T1000 (cell line): ENCODE measurements at regions not wholly inside any gene's neighbourhood (a gene's known extent, or its start where the extent isn't known, plus 50 kb on each side); places are given as distances from the start of the nearest gene placed in this dataset.
"Not testable (repeated sequence)": the region's sequence is repeated elsewhere in the genome, so short reads cannot be mapped to it uniquely, and the experiment has no call there.

Experiments used
- DNase-seq: peaks from one replicate; lab custom pipeline; 2025; ENCODE audit warnings: mixed read lengths; lab: John Stamatoyannopoulos, UW

DNA sequence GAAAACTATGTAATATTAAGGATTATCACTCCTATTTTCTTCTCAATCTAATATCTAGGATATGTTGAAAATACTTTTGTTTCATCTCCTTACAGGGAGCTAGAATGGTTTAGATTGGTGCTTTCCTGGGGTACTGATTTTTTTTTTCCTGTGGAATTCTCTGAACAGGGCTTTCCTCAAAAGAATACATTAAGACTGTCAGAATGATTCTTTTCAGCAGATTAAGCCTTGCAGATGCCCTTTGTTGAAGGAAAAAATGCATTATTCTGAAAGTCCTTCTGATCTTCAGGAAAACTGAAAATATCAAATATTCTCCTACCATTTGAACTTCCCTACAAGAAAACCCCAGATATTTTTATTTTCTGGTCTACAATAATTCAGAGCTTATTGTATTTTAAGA lies 178.9 kb downstream of the SOX4 start:
- DNase-seq: no peak

DNA sequence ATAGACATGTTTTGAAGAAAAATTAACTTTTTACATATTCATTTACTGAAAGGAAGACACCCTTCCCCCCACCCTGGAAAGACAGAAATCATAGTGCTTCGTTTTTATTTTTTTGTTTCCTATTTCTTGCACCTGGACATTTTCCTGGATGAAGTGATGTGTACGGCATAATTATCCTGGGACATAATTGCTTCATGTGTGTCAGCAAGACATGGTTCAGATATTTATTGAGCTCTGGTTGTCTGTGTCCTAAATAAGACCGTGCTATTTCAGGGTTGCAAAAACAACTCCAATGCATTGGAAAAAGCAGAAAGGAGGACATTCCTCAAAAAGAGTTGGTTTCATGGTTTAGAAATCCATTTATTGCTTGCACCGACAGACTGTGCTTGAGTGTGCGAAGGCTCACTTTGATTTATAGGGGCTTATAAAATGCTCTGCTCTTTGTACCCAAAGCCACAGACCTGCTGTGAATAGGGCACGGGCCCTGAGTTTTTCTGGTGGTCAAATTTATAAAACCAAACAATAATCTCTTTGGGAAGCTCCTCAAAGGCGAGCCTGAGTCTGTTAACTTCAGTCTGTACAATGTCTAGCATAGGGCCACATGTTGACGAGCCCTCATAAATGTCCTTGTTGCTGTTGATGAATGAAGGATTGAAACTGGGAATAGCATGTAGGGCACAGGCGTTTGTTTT lies 179.5 kb downstream of the SOX4 start:
- no peak for DNase-seq

DNA sequence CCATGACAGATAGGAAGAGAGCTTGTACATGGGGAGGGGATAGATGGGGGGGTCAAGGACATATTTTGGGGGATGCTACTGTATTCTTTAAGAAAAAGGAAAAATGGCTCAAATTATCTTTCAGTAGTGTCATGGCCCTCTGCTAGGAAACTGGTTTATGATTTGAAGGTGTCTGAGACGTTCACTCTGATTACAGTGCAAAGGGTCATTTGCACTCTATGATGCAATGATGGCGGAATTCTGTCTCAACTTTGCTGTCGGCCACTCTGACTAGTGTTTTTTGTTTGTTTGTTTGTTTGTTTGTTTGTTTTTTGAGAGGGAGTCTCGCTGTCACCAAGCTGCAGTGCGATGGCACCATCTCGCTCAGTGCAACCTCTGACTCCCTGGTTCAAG lies 180.0 kb downstream of the SOX4 start:
- no peak for DNase-seq

DNA sequence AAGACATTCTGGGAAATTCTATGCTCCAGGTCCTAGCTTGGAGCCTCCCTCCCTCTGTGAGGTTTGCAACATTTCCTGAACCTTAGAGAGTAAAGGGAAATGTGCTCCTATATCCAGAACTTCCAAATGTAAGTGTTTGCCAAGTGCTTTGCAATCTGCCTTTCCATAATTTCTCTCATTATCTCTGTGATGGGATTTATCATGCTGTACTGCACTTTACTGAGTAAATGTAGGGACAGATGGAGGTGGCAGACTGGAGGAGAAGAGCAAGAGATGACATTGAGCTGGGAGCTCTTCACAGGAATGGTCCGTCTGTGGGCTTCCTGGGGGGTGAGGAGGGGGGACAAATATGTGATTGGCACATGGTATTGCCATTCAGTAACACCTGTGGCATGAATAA lies 184.3 kb downstream of the SOX4 start:
- no peak for DNase-seq

DNA sequence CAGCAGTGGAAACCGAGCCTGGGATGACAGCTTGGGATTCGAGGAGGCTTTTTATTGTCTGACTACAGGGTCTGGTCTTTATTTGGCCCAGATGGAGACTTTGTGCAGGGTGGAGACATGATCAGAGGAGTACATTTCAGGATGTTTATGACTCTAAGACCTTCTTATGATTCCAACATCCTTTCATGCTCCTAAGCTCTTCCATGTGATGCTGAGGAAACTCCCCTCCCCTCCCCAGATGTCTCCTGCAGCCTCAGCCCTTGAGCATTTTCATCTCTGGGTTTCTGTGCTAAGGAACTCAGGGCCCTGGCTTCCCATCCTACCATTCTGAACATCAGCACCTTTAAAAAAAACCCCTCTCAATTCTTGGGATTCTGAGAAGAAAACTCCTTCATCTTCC lies 186.6 kb downstream of the SOX4 start:
- no peak for DNase-seq

DNA sequence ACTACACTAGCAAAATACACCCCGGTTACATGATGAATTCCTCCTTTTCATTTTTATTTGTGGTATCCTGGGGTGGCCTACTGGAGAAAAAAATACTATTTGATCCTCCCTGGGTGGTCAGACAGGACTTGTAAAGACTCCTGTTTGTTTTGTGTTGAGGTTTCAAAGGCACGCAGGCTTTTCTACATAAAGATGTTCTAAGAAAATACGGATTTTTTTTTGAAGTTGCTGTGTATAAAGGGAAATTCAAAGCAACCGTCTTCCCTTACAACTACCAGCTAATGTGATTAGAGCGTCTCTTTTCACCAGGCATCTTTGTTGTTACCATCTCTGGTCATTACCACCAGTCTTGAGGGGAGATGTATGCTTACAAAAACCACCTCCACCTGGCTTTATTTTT lies 187.1 kb downstream of the SOX4 start:
- no peak for DNase-seq

DNA sequence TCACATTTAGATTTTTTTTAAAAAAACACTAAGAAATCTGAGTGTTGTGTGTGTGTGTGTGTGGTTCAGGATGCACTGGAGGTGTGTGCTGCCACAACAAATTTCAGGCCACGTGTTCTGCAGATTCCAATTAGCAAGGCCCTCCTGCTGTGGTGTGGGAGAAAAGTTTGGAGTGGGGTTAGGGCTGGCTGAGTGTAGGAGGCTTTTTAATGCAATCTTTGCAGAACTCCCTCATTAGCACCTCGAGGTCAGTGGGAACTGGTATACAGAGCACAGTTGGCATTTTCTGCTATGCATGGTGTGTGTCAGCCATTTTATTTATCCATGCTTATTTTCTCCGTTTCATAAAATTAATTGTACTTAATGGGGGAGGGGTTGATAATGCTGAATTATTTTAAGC lies 187.6 kb downstream of the SOX4 start:
- no peak for DNase-seq

DNA sequence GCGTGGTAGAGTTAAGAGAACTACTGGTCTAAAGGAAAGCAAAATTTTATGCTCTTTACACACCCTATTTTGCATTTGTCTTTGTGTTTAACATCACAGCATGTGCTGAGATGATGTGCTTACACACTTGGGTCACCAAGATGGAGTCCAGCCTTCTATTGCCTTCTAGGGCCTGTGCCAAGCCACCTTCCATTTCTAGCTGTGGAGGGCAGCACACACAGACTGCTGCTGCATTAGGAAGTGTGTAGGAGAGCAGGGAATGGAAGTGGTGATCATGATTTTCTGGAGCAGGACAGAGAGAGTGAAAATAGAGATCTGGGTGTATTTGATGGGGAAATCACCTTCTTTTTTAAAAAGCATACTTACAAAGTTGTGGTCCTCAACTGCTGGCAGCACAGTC lies 191.6 kb downstream of the SOX4 start:
- DNase-seq: no peak

DNA sequence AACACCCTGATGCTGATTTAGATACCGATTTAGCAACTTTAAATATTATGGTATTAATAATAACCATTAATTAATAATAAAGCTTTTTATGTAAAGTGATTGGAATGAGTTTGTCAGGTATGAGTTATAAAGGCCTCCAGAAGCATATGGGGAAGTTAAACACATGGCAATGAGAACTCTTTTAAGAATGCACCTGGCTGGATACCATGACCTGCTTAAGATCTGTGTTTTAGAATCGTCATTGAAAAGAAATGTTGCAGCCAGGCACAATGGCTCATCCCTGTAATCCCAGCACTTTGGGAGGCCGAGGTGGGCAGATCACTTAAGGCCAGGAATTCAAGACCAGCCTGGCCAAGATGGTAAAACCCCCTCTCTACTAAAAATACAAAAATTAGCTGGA lies 197.5 kb downstream of the SOX4 start:
- no peak for DNase-seq

DNA sequence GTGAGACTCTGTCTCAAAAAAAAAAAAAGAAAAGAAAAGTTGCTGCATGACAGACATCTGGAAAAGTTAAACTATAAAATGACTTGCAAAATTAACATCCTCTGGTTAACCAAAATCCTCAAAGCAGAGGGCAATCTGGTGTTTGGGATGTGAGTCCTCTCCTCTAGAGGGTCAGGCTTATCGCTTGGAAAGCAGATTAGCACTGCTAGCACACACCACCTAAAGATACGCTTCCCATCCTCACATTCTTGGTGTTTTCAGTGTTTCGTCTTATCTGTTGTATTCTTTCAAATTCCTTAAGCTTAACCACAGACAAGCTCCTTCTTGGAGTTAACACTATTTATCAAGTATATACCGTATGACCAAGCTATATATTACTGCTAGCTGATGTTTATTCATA lies 198.0 kb downstream of the SOX4 start:
- no peak for DNase-seq

DNA sequence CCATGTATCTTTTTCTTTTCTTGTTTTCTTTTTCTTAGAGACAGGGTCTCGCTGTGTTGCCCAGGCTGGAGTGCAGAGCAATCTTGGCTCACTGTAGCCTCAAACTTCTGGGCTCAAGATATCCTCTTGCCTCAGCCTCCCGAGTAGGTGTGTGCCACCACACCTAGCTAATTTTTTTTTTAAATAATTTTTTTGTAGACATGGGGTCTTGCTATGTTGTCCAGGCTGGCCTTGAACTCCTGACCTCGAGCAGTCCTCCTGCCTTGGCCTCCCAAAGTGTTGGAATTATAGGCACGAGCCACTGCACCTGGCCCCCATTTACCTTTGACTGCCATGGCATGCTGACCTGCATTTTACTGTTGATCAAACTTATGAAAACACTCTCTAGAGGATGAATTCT lies 198.6 kb downstream of the SOX4 start:
- no peak for DNase-seq

DNA sequence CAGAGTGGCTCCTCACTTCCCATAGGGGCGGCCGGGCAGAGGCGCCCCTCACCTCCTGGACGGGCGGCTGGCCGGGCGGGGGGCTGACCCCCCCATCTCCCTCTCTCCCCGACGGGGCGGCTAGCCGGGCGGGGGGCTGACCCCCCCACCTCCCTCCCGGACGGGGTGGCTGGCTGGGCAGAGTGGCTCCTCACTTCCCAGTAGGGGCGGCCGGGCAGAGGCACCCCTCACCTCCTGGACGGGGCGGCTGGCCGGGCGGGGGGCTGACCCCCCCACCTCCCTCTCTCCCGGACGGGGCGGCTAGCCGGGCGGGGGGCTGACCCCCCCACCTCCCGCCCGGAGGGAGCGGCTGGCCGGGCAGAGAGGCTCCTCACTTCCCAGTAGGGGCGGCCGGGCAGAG lies 203.4 kb downstream of the SOX4 start:
- DNase-seq: not testable (repeated sequence)

DNA sequence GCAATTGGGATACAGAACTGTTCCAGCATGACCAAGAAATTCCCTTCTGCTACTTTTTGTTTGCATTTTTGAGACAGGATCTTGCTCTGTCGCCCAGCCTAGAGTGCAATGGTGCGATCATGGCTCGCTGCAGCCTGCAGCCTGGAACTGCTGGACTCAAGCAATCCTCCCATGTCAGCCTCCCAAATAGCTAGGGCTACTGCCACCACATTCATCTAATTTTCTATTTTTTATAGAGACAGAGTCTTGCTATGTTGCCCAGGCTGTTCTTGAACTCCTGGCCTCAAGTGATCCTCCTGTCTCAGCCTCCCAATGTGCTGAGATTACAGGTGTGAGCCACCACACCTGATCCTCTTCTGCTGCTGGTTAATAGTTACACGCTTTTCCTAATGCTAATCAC lies 204.9 kb downstream of the SOX4 start:
- DNase-seq: no peak

DNA sequence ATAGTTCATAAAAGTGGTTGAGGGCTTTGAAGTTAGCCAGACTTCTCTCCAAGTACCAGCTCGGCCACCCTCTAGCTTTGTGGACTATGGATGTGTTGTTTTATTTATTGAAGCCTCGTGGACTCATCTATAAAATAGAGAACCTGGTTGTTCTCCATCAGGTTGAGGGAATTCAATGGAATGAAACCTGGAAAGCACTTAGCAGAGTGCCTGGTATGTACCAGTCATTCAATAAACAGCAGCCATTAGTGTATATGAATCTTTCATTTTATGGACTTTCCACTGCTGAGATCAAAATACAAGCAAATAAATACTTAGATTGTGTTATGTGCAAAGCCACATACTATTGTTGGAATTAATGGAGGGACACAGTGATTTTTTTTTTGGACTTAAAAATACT lies 206.8 kb downstream of the SOX4 start:
- DNase-seq: no peak

DNA sequence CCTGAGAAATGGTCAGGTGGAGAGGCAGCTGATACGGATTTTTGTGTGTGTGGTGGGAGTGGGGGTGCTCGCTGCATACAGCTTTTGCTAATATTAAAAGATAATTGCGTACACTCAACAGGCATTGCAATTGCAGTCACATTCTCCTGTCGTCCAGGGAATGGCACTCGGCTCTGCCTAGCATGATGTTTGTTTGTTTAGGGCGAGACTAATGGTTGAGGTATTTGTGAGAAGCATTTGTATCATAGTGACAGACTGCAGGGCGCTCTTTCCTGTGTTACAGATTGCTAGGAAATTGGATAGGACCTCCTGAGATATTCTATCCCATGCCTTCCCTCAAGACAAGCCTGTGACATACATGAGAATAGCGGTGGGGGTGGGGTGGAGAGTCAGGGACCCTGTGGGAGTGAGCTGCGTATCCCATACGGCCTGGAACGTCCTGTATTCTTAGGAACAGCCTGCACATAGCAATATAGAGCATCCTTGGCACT lies 207.4 kb downstream of the SOX4 start:
- peak; percentile 73 for DNase-seq

DNA sequence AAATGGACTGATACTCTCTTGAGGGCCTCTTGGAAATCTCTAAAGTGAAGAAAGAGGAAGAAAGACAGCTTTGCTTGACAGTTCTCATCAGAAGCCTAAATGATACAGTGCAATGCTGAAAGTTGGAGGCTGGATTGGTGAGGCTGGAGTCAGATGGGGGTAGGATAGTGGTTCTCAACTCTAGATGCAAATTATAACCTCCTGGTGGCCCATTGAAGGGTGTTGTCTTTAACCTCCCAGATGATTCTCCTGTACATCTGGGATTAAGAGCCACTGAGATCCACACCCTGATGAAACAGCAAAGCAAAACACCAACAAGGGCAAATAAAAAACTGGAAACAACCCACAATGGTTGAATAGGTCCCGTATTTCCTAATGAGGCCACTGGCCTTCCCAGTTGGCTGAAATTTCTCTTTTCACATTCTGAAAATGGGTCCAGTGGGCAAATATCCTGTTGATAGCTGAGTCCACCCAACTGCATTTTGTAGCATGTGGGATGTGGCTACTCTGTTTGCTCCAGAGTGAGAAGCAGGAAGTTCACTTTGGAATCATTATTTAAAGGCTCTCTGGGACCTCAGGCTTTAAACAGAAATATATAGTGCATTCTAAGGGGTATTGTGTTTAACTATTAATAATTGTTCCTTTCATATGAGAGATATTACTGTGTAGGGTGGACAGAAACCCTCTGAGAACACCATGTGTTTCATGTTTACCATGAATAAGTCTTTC lies 208.1 kb downstream of the SOX4 start:
- no peak for DNase-seq

DNA sequence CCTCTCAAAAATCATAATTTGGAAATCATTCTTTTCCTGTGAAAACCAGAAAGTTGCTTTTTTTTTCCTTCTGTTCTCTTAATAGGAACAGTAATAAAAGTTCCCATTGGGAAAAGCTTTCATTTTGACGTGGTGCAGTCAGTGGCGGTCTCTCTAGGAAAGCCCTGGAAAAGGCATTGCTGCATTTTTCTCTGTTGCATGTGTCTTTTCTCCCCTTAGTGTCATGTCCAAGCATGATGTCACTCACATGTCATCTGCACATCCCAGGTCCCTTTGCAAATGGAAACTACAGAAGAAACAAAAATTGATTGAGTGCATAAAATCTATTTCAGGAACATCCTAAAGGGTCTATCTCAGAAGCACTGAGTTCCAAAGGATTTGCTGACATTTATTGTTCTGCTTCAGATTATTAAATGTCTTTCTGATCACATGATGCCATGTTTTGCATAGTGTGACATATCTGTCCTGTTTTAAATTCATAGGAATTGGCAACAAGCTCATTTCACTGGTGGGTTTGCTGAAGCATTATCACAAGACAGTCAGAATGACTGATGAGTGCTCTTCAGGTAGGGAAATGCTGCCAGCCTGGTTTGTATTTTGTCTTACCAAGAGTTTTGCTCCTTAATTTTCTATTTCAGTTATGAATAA lies 208.7 kb downstream of the SOX4 start:
- DNase-seq: no peak

DNA sequence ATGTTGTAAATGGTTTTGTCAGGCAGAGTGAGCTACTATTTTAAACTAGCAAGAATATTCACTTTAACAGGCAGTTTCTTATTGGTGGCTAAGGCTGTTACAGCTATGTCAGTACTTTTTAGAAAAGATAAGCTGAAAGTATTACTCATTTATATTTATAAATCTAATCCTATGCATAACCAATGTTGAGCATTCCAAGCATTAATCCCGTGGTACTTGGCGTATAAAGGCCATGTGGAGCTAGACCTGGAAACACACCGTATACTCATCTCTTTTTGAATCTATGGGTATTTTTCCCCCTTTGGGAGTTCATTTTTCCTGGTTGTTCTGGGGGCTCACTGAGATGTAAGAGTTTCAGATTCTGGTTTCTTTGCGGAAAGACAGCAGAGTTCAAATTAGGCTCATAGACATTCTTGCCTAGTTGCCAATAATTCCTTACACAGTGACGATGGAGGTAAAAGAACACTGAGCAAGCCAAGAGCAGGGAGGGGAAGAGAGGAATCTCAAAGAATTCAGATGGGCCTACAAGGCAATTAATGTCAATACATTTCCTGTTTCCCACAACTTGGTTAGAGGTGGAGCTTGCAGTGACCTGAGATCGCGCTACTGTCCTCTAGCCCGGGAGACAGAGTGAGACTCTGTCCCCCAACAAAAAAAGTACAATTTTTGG lies 211.5 kb downstream of the SOX4 start:
- DNase-seq: no peak

DNA sequence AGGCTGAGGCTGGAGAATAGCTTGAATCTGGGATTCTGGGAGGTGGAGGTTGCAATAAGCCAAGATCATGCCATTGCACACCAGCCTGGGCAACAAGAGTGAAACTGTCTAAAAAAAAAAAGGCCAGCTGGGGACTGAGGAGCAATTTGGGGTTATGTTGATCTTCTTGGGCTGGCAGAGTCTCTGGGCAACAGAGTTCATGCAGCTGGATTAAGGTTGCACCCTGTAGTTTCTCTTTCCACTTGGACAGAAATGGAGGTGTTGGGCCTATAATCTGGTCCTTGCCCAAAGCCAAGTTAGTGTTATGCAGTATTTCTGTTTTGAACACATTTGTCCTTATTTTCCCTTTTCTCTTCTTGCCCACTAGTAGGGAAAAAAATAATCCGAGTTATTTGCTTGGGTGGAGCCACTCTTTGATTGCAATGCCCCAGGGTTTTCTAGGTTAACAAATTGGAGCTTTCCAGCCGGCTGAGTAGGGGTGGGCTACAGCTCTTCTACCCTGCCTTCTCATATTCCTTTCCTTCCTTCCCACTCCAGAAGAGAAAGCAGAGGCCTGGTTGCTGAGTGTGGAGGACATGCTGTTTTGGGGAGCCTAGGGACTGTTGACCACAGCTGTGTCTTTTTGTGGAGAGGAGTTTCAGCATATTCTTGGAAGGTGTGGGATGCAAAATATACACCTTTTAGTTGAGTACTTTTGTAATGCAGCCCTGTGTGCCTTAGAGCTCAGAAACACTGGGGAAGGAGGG lies 213.9 kb downstream of the SOX4 start:
- DNase-seq: no peak

DNA sequence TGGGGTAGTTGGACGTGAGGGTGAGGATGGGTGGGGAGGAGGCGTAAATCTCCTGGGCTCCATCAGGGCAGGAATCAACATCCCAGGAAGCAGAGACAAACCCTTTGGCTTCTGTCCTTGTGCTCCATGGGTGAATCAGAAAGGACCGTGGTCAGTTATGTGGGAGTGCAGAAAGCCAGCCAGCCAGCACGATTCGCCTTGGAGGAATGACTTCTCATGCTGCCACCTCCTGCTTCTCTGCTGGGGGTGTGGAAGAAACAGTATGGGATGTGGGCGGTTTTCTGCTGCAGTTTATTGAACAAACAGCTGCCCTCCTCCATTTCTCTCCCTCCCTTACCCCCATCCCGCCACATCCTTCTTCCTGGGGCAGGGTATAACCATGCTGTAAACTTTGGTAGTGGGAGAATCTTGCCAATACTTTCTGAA lies 214.5 kb downstream of the SOX4 start:
- DNase-seq: peak; percentile 42

DNA sequence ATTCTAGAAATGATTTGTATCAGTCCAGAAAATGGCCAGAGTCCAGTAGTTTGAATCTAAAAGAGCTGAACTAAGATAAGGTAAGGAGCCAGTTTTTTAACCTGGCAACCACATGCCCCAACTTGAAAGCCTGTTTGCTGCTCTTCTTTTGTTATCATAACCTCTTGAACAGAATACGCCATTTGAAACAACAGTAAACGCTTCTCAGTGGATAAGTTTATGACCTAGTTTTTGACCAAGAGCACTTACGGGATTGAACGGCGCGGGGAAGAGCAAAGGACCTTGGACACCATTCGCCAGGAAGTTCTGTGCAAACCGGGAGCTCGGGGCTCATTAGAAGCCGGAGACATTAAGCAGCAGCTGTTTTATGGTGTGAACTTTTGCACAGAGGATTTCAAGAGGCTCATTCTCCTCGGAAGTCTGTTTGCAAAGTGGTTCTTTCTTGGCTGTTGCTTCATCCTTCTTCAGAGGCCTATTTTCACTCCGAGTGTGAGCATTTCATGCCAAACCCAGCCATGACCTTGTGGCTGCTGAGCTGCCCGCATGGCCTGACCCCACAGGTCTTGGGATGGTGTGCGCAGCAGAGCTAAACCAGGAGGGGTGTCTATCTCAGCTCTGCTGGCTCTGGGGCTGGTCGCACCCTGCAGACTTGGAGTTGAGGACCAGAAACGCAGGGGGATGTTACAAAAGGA lies 215.1 kb downstream of the SOX4 start:
- no peak for DNase-seq
